ENCODE measurements at regions not wholly inside any gene's neighbourhood (a gene's known extent, or its start where the extent isn't known, plus 50 kb on each side); places are given as distances from the start of the nearest gene placed in this dataset.

GRCh38 chr20:56806952-56807517 lies 177.9 kb downstream of the TFAP2C start:
- POLR2A ChIA-PET: no interaction called here
- no peaks in the 10 kb centered on the region for H3K27me3 ChIP-seq (ENCODE audit: control insufficient read depth, insufficient read depth, low read length)

GRCh38 chr20:56808117-56808725 lies 179.1 kb downstream of the TFAP2C start:
- peaks cover 2% of the 10 kb centered on the region; the same call in 1 of the 2 replicates for H3K27me3 ChIP-seq (ENCODE audit: control insufficient read depth, insufficient read depth, low read length)
- no peak overlapping the region for H3K4me3 ChIP-seq (ENCODE audit: low read depth, low read length)
- TF ChIP-seq CTCF (IDR thresholded peaks at IDR 0.05; ENCODE audit: insufficient read depth, low read depth, low read length): no peak
- ChIA-PET CTCF (interaction anchor here (1.2 kb wide), 1 partner anchor 12 kb away, joined by 4 read pairs; no protein-coding TSS in a partner anchor), POLR2A (no interaction called here)
- DNase-seq (ENCODE audit: low read depth): no peak
- H3K36me3 ChIP-seq (ENCODE audit: control insufficient read depth, insufficient read depth, low read length): no peaks in the 10 kb centered on the region

More at GRCh38 chr20:56806952-56807517, 177.9 kb downstream of the TFAP2C start:
- CTCF ChIA-PET: no interaction called here
- no peaks in the 10 kb centered on the region for H3K36me3 ChIP-seq (ENCODE audit: control insufficient read depth, insufficient read depth, low read length)
- DNase-seq (ENCODE audit: low read depth): no peak
- TF ChIP-seq CTCF (IDR thresholded peaks at IDR 0.05; ENCODE audit: insufficient read depth, low read depth, low read length): no peak
- H3K4me3 ChIP-seq (ENCODE audit: low read depth, low read length): no peak overlapping the region

DNA sequence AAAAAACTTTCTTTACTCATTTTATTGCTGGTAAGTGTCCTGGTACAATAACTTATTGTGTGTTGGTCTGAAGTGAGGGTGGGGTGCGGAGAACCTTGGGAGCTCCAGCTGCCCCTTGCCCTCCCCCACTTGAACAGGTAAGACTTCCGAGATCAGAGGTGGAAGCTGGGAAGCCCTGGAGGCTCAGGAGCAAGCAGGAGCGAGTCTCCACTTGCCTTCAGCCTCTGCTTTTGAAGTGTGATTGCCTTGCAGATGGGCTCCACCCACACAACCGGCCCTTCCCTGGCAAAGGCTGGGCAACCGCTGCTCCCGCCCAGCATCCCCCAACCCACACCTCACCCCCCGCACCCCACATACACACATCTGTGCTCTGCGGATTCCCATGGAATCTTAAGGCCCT lies 179.6 kb downstream of the TFAP2C start:
- peaks cover 2% of the 10 kb centered on the region; the same call in 1 of the 2 replicates for H3K27me3 ChIP-seq (ENCODE audit: control insufficient read depth, insufficient read depth, low read length)
- ChIA-PET POLR2A (no interaction called here), CTCF (interaction anchor here (1.2 kb wide), 1 partner anchor 11 kb away, joined by 4 read pairs; no protein-coding TSS in a partner anchor)
- TF ChIP-seq CTCF (IDR thresholded peaks at IDR 0.05; ENCODE audit: insufficient read depth, low read depth, low read length): no peak
- H3K36me3 ChIP-seq (ENCODE audit: control insufficient read depth, insufficient read depth, low read length): no peaks in the 10 kb centered on the region
- no peak for DNase-seq (ENCODE audit: low read depth)
- H3K4me3 ChIP-seq (ENCODE audit: low read depth, low read length): no peak overlapping the region

- Histone ChIP-seq H3K36me3 (ENCODE audit: control insufficient read depth, insufficient read depth, low read length) (no peaks in the 10 kb centered on the region), H3K4me3 (ENCODE audit: low read depth, low read length) (no peak overlapping the region), H3K27me3 (ENCODE audit: control insufficient read depth, insufficient read depth, low read length) (peaks cover 2% of the 10 kb centered on the region; the same call in 1 of the 2 replicates)
- no peak for TF ChIP-seq CTCF (IDR thresholded peaks at IDR 0.05; ENCODE audit: insufficient read depth, low read depth, low read length)
- POLR2A ChIA-PET: no interaction called here
- no peak for DNase-seq (ENCODE audit: low read depth)
- CTCF ChIA-PET: interaction anchor here (1.0 kb wide), 1 partner anchor 13 kb away, joined by 4 read pairs; no protein-coding TSS in a partner anchor
These were observed 180.6 kb downstream of the TFAP2C start for GRCh38 chr20:56809668-56810067.

- Histone ChIP-seq H3K27me3 (ENCODE audit: control insufficient read depth, insufficient read depth, low read length) (peaks cover 2% of the 10 kb centered on the region; the same call in 1 of the 2 replicates), H3K36me3 (ENCODE audit: control insufficient read depth, insufficient read depth, low read length) (no peaks in the 10 kb centered on the region), H3K4me3 (ENCODE audit: low read depth, low read length) (no peak overlapping the region)
- DNase-seq (ENCODE audit: low read depth): no peak
- POLR2A ChIA-PET: no interaction called here
- CTCF ChIA-PET: interaction anchor here (1.0 kb wide), 1 partner anchor 12 kb away, joined by 4 read pairs; no protein-coding TSS in a partner anchor
- TF ChIP-seq CTCF (IDR thresholded peaks at IDR 0.05; ENCODE audit: insufficient read depth, low read depth, low read length): no peak
These were observed 181.0 kb downstream of the TFAP2C start for GRCh38 chr20:56810141-56810540.
